Muscle layer of colon (tissue), 2 donors: ENCODE measurements at regions not wholly inside any gene's neighbourhood (a gene's known extent, or its start where the extent isn't known, plus 50 kb on each side); places are given as distances from the start of the nearest gene placed in this dataset.
"Not testable (repeated sequence)": the region's sequence is repeated elsewhere in the genome, so short reads cannot be mapped to it uniquely, and the experiment has no call there.

ENCODE experiments used
- H3K27ac ChIP-seq: one replicate; pipeline ENCODE4 v1.7.0; 2013; ENCODE audit warnings: low read depth, mild to moderate bottlenecking, low read length, moderate library complexity
- H3K27me3 ChIP-seq, 2 donors: one replicate each; pipeline ENCODE4 v1.7.0; 2013; ENCODE audit warnings: low read length in 2 of 2, mild to moderate bottlenecking in 2 of 2; ENCODE audit not compliant: insufficient read depth in 2 of 2, control insufficient read depth in 1 of 2
- H3K36me3 ChIP-seq: one replicate; pipeline ENCODE4 v1.7.0; 2013; ENCODE audit warnings: mild to moderate bottlenecking, low read length; ENCODE audit not compliant: insufficient read depth
- H3K4me1 ChIP-seq: one replicate; pipeline ENCODE4 v1.7.0; 2013; ENCODE audit warnings: mild to moderate bottlenecking, low read length; ENCODE audit not compliant: insufficient read depth
- H3K4me3 ChIP-seq, 2 donors: one replicate each; pipeline ENCODE4 v1.7.0; 2013; ENCODE audit warnings: low read length in 2 of 2, low read depth in 1 of 2, mild to moderate bottlenecking in 1 of 2, moderate library complexity in 1 of 2
- H3K9ac ChIP-seq: one replicate; pipeline ENCODE4 v1.7.0; 2013; ENCODE audit warnings: low read length
- H3K9me3 ChIP-seq: one replicate; pipeline ENCODE4 v1.7.0; 2013; ENCODE audit warnings: mild to moderate bottlenecking, low read length
- donor health status: abdominal sarcoma.
- donor health status: Adenocarcinoma of cecum.

- not testable (repeated sequence) for H3K9me3 ChIP-seq, H3K4me1 ChIP-seq, H3K4me3 ChIP-seq, H3K36me3 ChIP-seq, H3K9ac ChIP-seq, H3K27me3 ChIP-seq, H3K27ac ChIP-seq
Measured at GRCh38 chr4:22599929-22600432, 84.1 kb upstream of the ADGRA3 start.

- not testable (repeated sequence) for H3K36me3 ChIP-seq, H3K27ac ChIP-seq, H3K4me1 ChIP-seq
Measured at GRCh38 chr4:22601638-22602037, 85.8 kb upstream of the ADGRA3 start.

GRCh38 chr4:22607382-22607781, 85.4 kb upstream of the GBA3 start:
- Histone ChIP-seq H3K9me3 (no peaks in the 10 kb centered on the region), H3K9ac (no peak overlapping the region), H3K4me3 (no peak overlapping the region), H3K27me3 (no peaks in the 10 kb centered on the region), H3K36me3 (no peaks in the 10 kb centered on the region), H3K4me1 (no peaks in the 10 kb centered on the region), H3K27ac (no peak overlapping the region)

More at GRCh38 chr4:22601638-22602037, 85.8 kb upstream of the ADGRA3 start:
- H3K4me3 ChIP-seq, H3K27me3 ChIP-seq, H3K9ac ChIP-seq, H3K9me3 ChIP-seq: not testable (repeated sequence)

GRCh38 chr4:22609951-22610525, 82.7 kb upstream of the GBA3 start:
- H3K36me3 ChIP-seq, H3K9me3 ChIP-seq, H3K4me1 ChIP-seq, H3K27me3 ChIP-seq, H3K27ac ChIP-seq, H3K9ac ChIP-seq, H3K4me3 ChIP-seq: not testable (repeated sequence)

- no peak overlapping the region for H3K27ac ChIP-seq
- H3K4me3 ChIP-seq: no peak overlapping the region
Measured at GRCh38 chr4:22614114-22614513, 78.6 kb upstream of the GBA3 start.

GRCh38 chr4:22616516-22616915, 76.2 kb upstream of the GBA3 start:
- Histone ChIP-seq H3K9me3 (no peaks in the 10 kb centered on the region), H3K4me3 (no peak overlapping the region), H3K36me3 (no peaks in the 10 kb centered on the region), H3K9ac (no peak overlapping the region), H3K27ac (no peak overlapping the region), H3K4me1 (peaks cover 8% of the 10 kb centered on the region), H3K27me3 (no peaks in the 10 kb centered on the region)

More at GRCh38 chr4:22614114-22614513, 78.6 kb upstream of the GBA3 start:
- H3K27me3 ChIP-seq: no peaks in the 10 kb centered on the region
- peaks cover 8% of the 10 kb centered on the region for H3K4me1 ChIP-seq
- H3K36me3 ChIP-seq: no peaks in the 10 kb centered on the region
- H3K9ac ChIP-seq: no peak overlapping the region
- H3K9me3 ChIP-seq: no peaks in the 10 kb centered on the region

GRCh38 chr4:22620144-22620543, 72.6 kb upstream of the GBA3 start:
- not testable (repeated sequence) for H3K27ac ChIP-seq, H3K4me1 ChIP-seq, H3K9me3 ChIP-seq

GRCh38 chr4:22621970-22622369, 70.8 kb upstream of the GBA3 start:
- not testable (repeated sequence) for H3K27ac ChIP-seq, H3K36me3 ChIP-seq, H3K4me3 ChIP-seq

More at GRCh38 chr4:22620144-22620543, 72.6 kb upstream of the GBA3 start:
- not testable (repeated sequence) for H3K36me3 ChIP-seq, H3K9ac ChIP-seq, H3K4me3 ChIP-seq, H3K27me3 ChIP-seq

GRCh38 chr4:22624002-22624401, 68.7 kb upstream of the GBA3 start:
- H3K4me1 ChIP-seq, H3K27ac ChIP-seq, H3K9ac ChIP-seq, H3K9me3 ChIP-seq, H3K36me3 ChIP-seq, H3K27me3 ChIP-seq, H3K4me3 ChIP-seq: not testable (repeated sequence)

More at GRCh38 chr4:22621970-22622369, 70.8 kb upstream of the GBA3 start:
- not testable (repeated sequence) for H3K9ac ChIP-seq, H3K9me3 ChIP-seq, H3K27me3 ChIP-seq, H3K4me1 ChIP-seq

GRCh38 chr4:22625311-22625710, 67.4 kb upstream of the GBA3 start:
- Histone ChIP-seq H3K9ac (no peak overlapping the region), H3K9me3 (no peaks in the 10 kb centered on the region), H3K27ac (no peak overlapping the region), H3K4me1 (no peaks in the 10 kb centered on the region), H3K36me3 (no peaks in the 10 kb centered on the region), H3K27me3 (no peaks in the 10 kb centered on the region), H3K4me3 (no peak overlapping the region)

GRCh38 chr4:22627851-22628250, 64.9 kb upstream of the GBA3 start:
- not testable (repeated sequence) for H3K27ac ChIP-seq, H3K4me3 ChIP-seq, H3K27me3 ChIP-seq, H3K9ac ChIP-seq, H3K9me3 ChIP-seq, H3K36me3 ChIP-seq, H3K4me1 ChIP-seq

- H3K9me3 ChIP-seq, H3K4me3 ChIP-seq, H3K27ac ChIP-seq, H3K9ac ChIP-seq, H3K36me3 ChIP-seq, H3K27me3 ChIP-seq, H3K4me1 ChIP-seq: not testable (repeated sequence)
Measured at GRCh38 chr4:22630161-22630975, 62.4 kb upstream of the GBA3 start.
